GM12878 (cell line): ENCODE measurements at regions not wholly inside any gene's neighbourhood (a gene's known extent, or its start where the extent isn't known, plus 50 kb on each side); places are given as distances from the start of the nearest gene placed in this dataset.

ENCODE experiments used
- ATAC-seq: fragments of 200-7000 bp; cut with Tn5 transposase; 3 replicates; pipeline ENCODE4 v1.9.1; 2020; ENCODE audit warnings: mild to moderate bottlenecking, moderate library complexity
- BruUV-seq: library from RNA; stranded (reverse); fragments of 400-500 nt; replicated peaks from 2 replicates; lab custom pipeline; 2021; lab: Mats Ljungman, UMichigan
- CTCF ChIA-PET: fragments of 300-600 bp; sonication (Branson Sonifier 250); formaldehyde crosslinking; extraction: SDS; loops from one replicate; lab custom pipeline; 2021; ENCODE audit warnings: inconsistent platforms; lab: Yijun Ruan, JAX
- POLR2A ChIA-PET: fragments of 350-600 bp; formaldehyde crosslinking; extraction: SDS; loops from one replicate; lab custom pipeline; 2021; ENCODE audit warnings: inconsistent platforms; lab: Charles Lee
- RAD21 ChIA-PET: fragments of 300-600 bp; sonication (Branson Sonifier 250); formaldehyde crosslinking; loops from one replicate; lab custom pipeline; 2023; ENCODE audit warnings: antibody characterized with exemption; ENCODE audit not compliant: unreplicated experiment; lab: Charles Lee
- SMC1A ChIA-PET: fragments of 300-600 bp; sonication (Branson Sonifier 250); formaldehyde crosslinking; loops from one replicate; lab custom pipeline; 2023; ENCODE audit not compliant: unreplicated experiment, uncharacterized antibody; lab: Charles Lee
- DNase-seq: peaks from one replicate; pipeline ENCODE4 v3.0.0-alpha.2; 2011; ENCODE audit warnings: low read depth, low spot score
- FAIRE-seq: peaks from 3 replicates; lab custom pipeline; 2011; peaks lifted over from hg19 to GRCh38; lab: Jason Lieb, UNC
- H2AFZ ChIP-seq: 2 replicates; pipeline ENCODE4 v1.6.0; 2011; ENCODE audit warnings: low read depth, low read length, control low read depth; ENCODE audit not compliant: control insufficient read depth
- H3K27ac ChIP-seq: 2 replicates; pipeline ENCODE4 v1.5.1; 2011; ENCODE audit warnings: control low read depth; ENCODE audit not compliant: control insufficient read depth, insufficient read depth
- H3K27me3 ChIP-seq, 2 experiments: replicated peaks in 1 of 2; 2 replicates each; pipeline versions ENCODE4 v1.6.0 to v1.6.1; 2011; ENCODE audit warnings: low read length in 1 of 2; ENCODE audit not compliant: control insufficient read depth in 2 of 2, insufficient read depth in 2 of 2
- H3K36me3 ChIP-seq, 2 experiments: 2 replicates each; pipeline ENCODE4 v1.5.1; 2011; ENCODE audit warnings: low read length in 1 of 2; ENCODE audit not compliant: control insufficient read depth in 2 of 2, insufficient read depth in 2 of 2
- H3K4me1 ChIP-seq: 2 replicates; pipeline ENCODE4 v1.6.1; 2011; ENCODE audit warnings: mild to moderate bottlenecking, low read length, moderate library complexity, mixed read lengths; ENCODE audit not compliant: control insufficient read depth, insufficient read depth
- H3K4me2 ChIP-seq: 2 replicates; pipeline ENCODE4 v1.6.0; 2011; ENCODE audit warnings: control low read depth; ENCODE audit not compliant: control insufficient read depth, insufficient read depth
- H3K4me3 ChIP-seq: fragments of 200-600 bp; sonication (generic); 2 replicates; pipeline ENCODE4 v1.5.1; 2016
- H3K79me2 ChIP-seq: 2 replicates; pipeline ENCODE4 v1.6.0; 2011; ENCODE audit warnings: low read length; ENCODE audit not compliant: control insufficient read depth, insufficient read depth
- H3K9ac ChIP-seq: 2 replicates; pipeline ENCODE4 v1.8.0; 2011; ENCODE audit warnings: low read length, control low read depth, mixed read lengths; ENCODE audit not compliant: control insufficient read depth, insufficient read depth
- H3K9me3 ChIP-seq: replicated peaks from 3 replicates; pipeline ENCODE4 v1.5.1; 2011; ENCODE audit warnings: mild to moderate bottlenecking, low read length; ENCODE audit not compliant: control insufficient read depth, insufficient read depth
- H4K20me1 ChIP-seq: 2 replicates; pipeline ENCODE4 v1.6.0; 2011; ENCODE audit not compliant: control insufficient read depth, insufficient read depth
- BMI1 ChIP-seq: fragments of 450-650 bp; IDR thresholded peaks from 2 replicates; pipeline ENCODE4 v1.6.1; 2016; ENCODE audit warnings: mild to moderate bottlenecking, moderate library complexity, borderline replicate concordance
- BRCA1 ChIP-seq: IDR thresholded peaks from 2 replicates; pipeline ENCODE4 v1.6.1; 2011; ENCODE audit warnings: low read depth, low read length, improper control_type of control experiment
- CHD2 ChIP-seq: IDR thresholded peaks from 2 replicates; pipeline ENCODE4 v1.6.1; 2011; ENCODE audit warnings: low read depth, low read length, improper control_type of control experiment, borderline replicate concordance
- PBX3 ChIP-seq: IDR thresholded peaks from 2 replicates; pipeline ENCODE4 v1.6.1; 2011; ENCODE audit warnings: mild to moderate bottlenecking, low read depth, low read length, moderate library complexity; ENCODE audit not compliant: insufficient replicate concordance
- POLR2AphosphoS2 ChIP-seq: IDR thresholded peaks from 2 replicates; pipeline ENCODE4 v1.6.1; 2011; ENCODE audit warnings: low read depth, mild to moderate bottlenecking, low read length, improper control_type of control experiment, moderate library complexity
- RBBP5 ChIP-seq: fragments of 200-600 bp; sonication (generic); conservative IDR thresholded peaks from 2 replicates; pipeline ENCODE4 v1.6.1; 2016
- SMC3 ChIP-seq: IDR thresholded peaks from 2 replicates; pipeline ENCODE4 v1.6.1; 2011; ENCODE audit warnings: low read length, improper control_type of control experiment, borderline replicate concordance
- SPI1 ChIP-seq: IDR thresholded peaks from 2 replicates; pipeline ENCODE4 v1.6.1; 2011; ENCODE audit warnings: low read depth, mild to moderate bottlenecking, low read length, moderate library complexity, borderline replicate concordance; ENCODE audit not compliant: insufficient read depth
- ZNF207 ChIP-seq: fragments of 450-650 bp; IDR thresholded peaks from 2 replicates; pipeline ENCODE4 v1.6.1; 2014; ENCODE audit warnings: antibody characterized with exemption, mild to moderate bottlenecking, borderline replicate concordance
- in situ Hi-C: fragments of 300-500 bp; cut with MboI; formaldehyde crosslinking; loops from 9 replicates; pipeline ENCODE4 v1.14.3; 2018; ENCODE audit warnings: mixed read lengths
- intact Hi-C: fragments of 100-400 bp; cut with micrococcal nuclease; formaldehyde crosslinking; loops from one replicate; pipeline ENCODE4 v1.14.2; 2022; ENCODE audit not compliant: unreplicated experiment

- TF ChIP-seq SMC3 (no peak), PBX3 (no peak), POLR2AphosphoS2 (no peak), RBBP5 (no peak), CHD2 (no peak), BMI1 (no peak), ZNF207 (no peak)
Measured at GRCh38 chr2:147015591-147015990, 829.2 kb upstream of the ACVR2A start (continued).

DNA sequence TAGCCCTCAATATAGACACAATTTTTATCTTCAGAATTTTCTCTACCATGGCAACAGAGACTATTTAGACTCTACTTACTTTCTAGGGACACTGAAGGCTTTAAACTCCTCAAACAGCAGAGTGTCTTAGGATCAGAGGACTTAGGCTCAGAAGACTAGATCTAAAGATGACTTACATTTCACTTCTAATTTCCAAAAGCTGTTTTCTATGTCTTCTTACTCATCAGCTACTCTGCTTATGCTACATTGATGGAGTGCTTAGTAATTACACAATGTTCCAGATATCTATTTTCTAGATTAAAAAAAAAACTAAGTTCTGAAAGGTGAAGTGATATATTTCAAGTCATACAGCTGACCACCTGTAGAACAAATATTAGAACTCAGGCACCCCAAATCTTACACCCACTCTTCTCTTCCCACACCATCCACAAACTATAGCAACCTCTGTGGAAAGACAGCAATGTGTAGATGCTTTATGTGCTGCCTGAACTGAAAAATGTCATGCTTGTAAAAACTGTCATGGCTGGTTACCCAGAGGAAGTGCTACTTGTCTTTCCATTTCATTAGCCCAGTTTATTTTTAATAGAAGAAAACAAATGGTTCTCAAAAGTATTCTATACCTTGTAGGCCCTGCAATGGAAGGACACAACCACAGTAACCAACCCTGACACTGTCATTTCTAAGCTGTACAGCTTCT is 831.0 kb upstream of the ACVR2A start:
- Histone ChIP-seq H3K4me1 (no peaks in the 10 kb centered on the region), H3K79me2 (no peaks in the 10 kb centered on the region), H3K9me3 (no peaks in the 10 kb centered on the region), H2AFZ (no peak overlapping the region), H3K27ac (no peak overlapping the region), H3K27me3 (no peaks in the 10 kb centered on the region; a peak in 1 of 4 replicates), H3K36me3 (no peaks in the 10 kb centered on the region), H4K20me1 (no peaks in the 10 kb centered on the region), H3K4me3 (no peak overlapping the region), H3K4me2 (no peak overlapping the region), H3K9ac (no peak overlapping the region)
- DNase-seq (no peak), ATAC-seq (peak; percentile 48), FAIRE-seq (no peak)
- TF ChIP-seq SPI1 (0 out of 2 replicates have a peak, but pooled peaks have one; percentile 15), BRCA1 (no peak)
- intact Hi-C loops (no loop called here), in situ Hi-C loops (no loop called here)
- ChIA-PET SMC1A (interaction anchor here (1.0 to 1.5 kb wide), 2 partner anchors 12 to 15 kb away, joined by 3 to 4 read pairs; no protein-coding TSS in a partner anchor), CTCF (no interaction called here), POLR2A (no interaction called here), RAD21 (no interaction called here)
- BruUV-seq: no TSS peak
